HepG2 (cell line): ENCODE measurements at regions not wholly inside any gene's neighbourhood (a gene's known extent, or its start where the extent isn't known, plus 50 kb on each side); places are given as distances from the start of the nearest gene placed in this dataset.

ENCODE experiments used
- GABPA ChIP-seq, 2 experiments: IDR thresholded peaks; 2 replicates each; pipeline ENCODE4 v1.6.1; 2011 to 2016; ENCODE audit warnings: low read depth in 2 of 2, low read length in 1 of 2, missing biosample characterization in 1 of 2, missing genetic modification characterization in 1 of 2
- HNF4G ChIP-seq, 2 experiments: sonication (generic) in 1 of 2; formaldehyde crosslinking in 1 of 2; IDR thresholded peaks; 2 replicates each; pipeline versions ENCODE4 v1.4.0 to v1.6.1; 2011 to 2020; ENCODE audit warnings: borderline replicate concordance in 2 of 2, low read depth in 2 of 2, mild to moderate bottlenecking in 2 of 2, low read length in 1 of 2, missing genetic modification reagents in 1 of 2, moderate library complexity in 1 of 2
- IKZF4 ChIP-seq: sonication (generic); formaldehyde crosslinking; IDR thresholded peaks from 2 replicates; pipeline ENCODE4 v1.5.1; 2020; ENCODE audit warnings: borderline replicate concordance, mild to moderate bottlenecking, low read depth, missing genetic modification reagents; ENCODE audit errors: not compliant biosample characterization
- MTA1 ChIP-seq: sonication (generic); formaldehyde crosslinking; IDR thresholded peaks from 2 replicates; pipeline ENCODE4 v1.4.0; 2020; ENCODE audit warnings: missing genetic modification reagents, mild to moderate bottlenecking, borderline replicate concordance
- MTF2 ChIP-seq: sonication (generic); formaldehyde crosslinking; IDR thresholded peaks from 2 replicates; pipeline ENCODE4 v1.5.0; 2020; ENCODE audit warnings: missing genetic modification reagents, borderline replicate concordance
- NFATC3 ChIP-seq: sonication (generic); formaldehyde crosslinking; IDR thresholded peaks from 2 replicates; pipeline ENCODE4 v1.5.1; 2020; ENCODE audit warnings: mild to moderate bottlenecking, missing genetic modification reagents
- NR2F1 ChIP-seq, 2 experiments: fragments of 450-650 bp in 1 of 2; formaldehyde crosslinking in 1 of 2; IDR thresholded peaks; 2 replicates each; pipeline versions ENCODE4 v1.5.0 to v1.6.1; 2016 to 2020; ENCODE audit warnings: mild to moderate bottlenecking in 1 of 2, missing compliant biosample characterization in 1 of 2, missing genetic modification reagents in 1 of 2, moderate library complexity in 1 of 2
- PHF8 ChIP-seq: sonication (generic); formaldehyde crosslinking; IDR thresholded peaks from 2 replicates; pipeline ENCODE4 v1.5.0; 2020; ENCODE audit warnings: missing genetic modification reagents
- PITX1 ChIP-seq: sonication (generic); formaldehyde crosslinking; IDR thresholded peaks from 2 replicates; pipeline ENCODE4 v1.5.1; 2020; ENCODE audit warnings: mild to moderate bottlenecking, missing genetic modification reagents
- RBM39 ChIP-seq: fragments of 200-400 bp; formaldehyde crosslinking; IDR thresholded peaks from one replicate; pipeline ENCODE4 v1.6.1; 2018; ENCODE audit warnings: antibody characterized with exemption, mild to moderate bottlenecking, low read depth, low read length; ENCODE audit not compliant: poor library complexity, severe bottlenecking
- RCOR2 ChIP-seq: IDR thresholded peaks from 2 replicates; pipeline ENCODE4 v1.6.1; 2016; ENCODE audit warnings: missing biosample characterization, missing genetic modification reagents
- TBX2 ChIP-seq: sonication (generic); formaldehyde crosslinking; IDR thresholded peaks from 2 replicates; pipeline ENCODE4 v1.5.0; 2020; ENCODE audit warnings: missing genetic modification reagents, mild to moderate bottlenecking, borderline replicate concordance
- TOPORS ChIP-seq: sonication (generic); formaldehyde crosslinking; IDR thresholded peaks from 2 replicates; pipeline ENCODE4 v1.8.0; 2023; ENCODE audit warnings: mild to moderate bottlenecking, missing genetic modification reagents
- ZBTB34 ChIP-seq: sonication (generic); formaldehyde crosslinking; IDR thresholded peaks from 2 replicates; pipeline ENCODE4 v1.8.0; 2022; ENCODE audit warnings: mild to moderate bottlenecking, missing genetic modification reagents
- ZFP1 ChIP-seq: IDR thresholded peaks from 2 replicates; pipeline ENCODE4 v1.6.1; 2016
- ZFP91 ChIP-seq: sonication (generic); formaldehyde crosslinking; IDR thresholded peaks from 2 replicates; pipeline ENCODE4 v1.9.0; 2022; ENCODE audit warnings: missing genetic modification reagents, mild to moderate bottlenecking, borderline replicate concordance
- ZNF136 ChIP-seq: sonication (generic); formaldehyde crosslinking; IDR thresholded peaks from 2 replicates; pipeline ENCODE4 v1.8.1; 2022; ENCODE audit warnings: low read depth, mild to moderate bottlenecking, moderate library complexity, missing genetic modification reagents
- ZNF230 ChIP-seq: sonication (generic); formaldehyde crosslinking; IDR thresholded peaks from 2 replicates; pipeline ENCODE4 v1.4.0; 2020; ENCODE audit warnings: mild to moderate bottlenecking, missing genetic modification reagents
- ZNF234 ChIP-seq: sonication (generic); formaldehyde crosslinking; conservative IDR thresholded peaks from 2 replicates; pipeline ENCODE4 v1.5.1; 2020; ENCODE audit warnings: mild to moderate bottlenecking, missing genetic modification reagents
- ZNF256 ChIP-seq: sonication (generic); formaldehyde crosslinking; conservative IDR thresholded peaks from 2 replicates; pipeline ENCODE4 v1.4.0; 2020; ENCODE audit warnings: missing genetic modification reagents
- ZNF263 ChIP-seq: sonication (generic); formaldehyde crosslinking; IDR thresholded peaks from 2 replicates; pipeline ENCODE4 v1.4.0; 2020; ENCODE audit warnings: missing genetic modification reagents
- ZNF274 ChIP-seq: sonication (generic); formaldehyde crosslinking; IDR thresholded peaks from 2 replicates; pipeline ENCODE4 v1.5.1; 2020; ENCODE audit warnings: mild to moderate bottlenecking, missing genetic modification reagents
- ZNF605 ChIP-seq: sonication (generic); formaldehyde crosslinking; IDR thresholded peaks from 2 replicates; pipeline ENCODE4 v1.8.0; 2022; ENCODE audit warnings: mild to moderate bottlenecking, missing genetic modification reagents
- ZNF749 ChIP-seq: sonication (generic); formaldehyde crosslinking; IDR thresholded peaks from 2 replicates; pipeline ENCODE4 v1.8.0; 2022; ENCODE audit warnings: mild to moderate bottlenecking, missing genetic modification reagents, moderate library complexity, borderline replicate concordance
- ZNF776 ChIP-seq: sonication (generic); formaldehyde crosslinking; IDR thresholded peaks from 2 replicates; pipeline ENCODE4 v1.4.0; 2020; ENCODE audit warnings: mild to moderate bottlenecking, missing genetic modification reagents

- TF ChIP-seq ZBTB34 (CRISPR knock-in tag) (0 out of 2 replicates have a peak, but pooled peaks have one; percentile 34), ZFP91 (CRISPR knock-in tag) (peak; percentile 56; the same call in 1 of the 2 replicates), NR2F1 (CRISPR knock-in tag; IDR thresholded peaks at IDR 0.05) (peak in 1 of 2 experiments; percentile 55; a peak in 2 of 4 replicates), PITX1 (CRISPR knock-in tag) (0 out of 2 replicates have a peak, but pooled peaks have one; percentile 34), ZNF256 (CRISPR knock-in tag) (peak; percentile 43; the same call in 1 of the 2 replicates), ZNF136 (CRISPR knock-in tag) (0 out of 2 replicates have a peak, but pooled peaks have one; percentile 56), GABPA (IDR thresholded peaks at IDR 0.05; ENCODE audit: low read depth, low read length) (no peak), GABPA (CRISPR knock-in tag; IDR thresholded peaks at IDR 0.05; ENCODE audit: low read depth) (no peak; the same call in 1 of the 2 replicates), ZNF274 (CRISPR knock-in tag) (0 out of 2 replicates have a peak, but pooled peaks have one; percentile 12), RBM39 (no peak), ZNF263 (CRISPR knock-in tag) (0 out of 2 replicates have a peak, but pooled peaks have one; percentile 45), HNF4G (IDR thresholded peaks at IDR 0.05; ENCODE audit: borderline replicate concordance, low read depth, low read length) (peak; percentile 17; the same call in 1 of the 2 replicates), HNF4G (CRISPR knock-in tag; IDR thresholded peaks at IDR 0.05; ENCODE audit: borderline replicate concordance, low read depth) (0 out of 2 replicates have a peak, but pooled peaks have one; percentile 43), ZNF234 (CRISPR knock-in tag) (no peak), RCOR2 (CRISPR knock-in tag) (peak; percentile 58; the same call in 1 of the 2 replicates), MTF2 (CRISPR knock-in tag) (0 out of 2 replicates have a peak, but pooled peaks have one; percentile 28), IKZF4 (CRISPR knock-in tag) (peak; percentile 46), ZNF749 (CRISPR knock-in tag) (no peak), NFATC3 (0 out of 2 replicates have a peak, but pooled peaks have one; percentile 59), TBX2 (CRISPR knock-in tag) (peak; percentile 34; the same call in 1 of the 2 replicates), MTA1 (CRISPR knock-in tag) (0 out of 2 replicates have a peak, but pooled peaks have one; percentile 6), PHF8 (CRISPR knock-in tag) (0 out of 2 replicates have a peak, but pooled peaks have one; percentile 20), ZFP1 (no peak), ZNF230 (CRISPR knock-in tag) (0 out of 2 replicates have a peak, but pooled peaks have one; percentile 16), ZNF605 (CRISPR knock-in tag) (0 out of 2 replicates have a peak, but pooled peaks have one; percentile 23), TOPORS (CRISPR knock-in tag) (0 out of 2 replicates have a peak, but pooled peaks have one; percentile 41), ZNF776 (CRISPR knock-in tag) (0 out of 2 replicates have a peak, but pooled peaks have one; percentile 13)
Observed at GRCh38 chr20:50245498-50246366, 55.1 kb downstream of the CEBPB start (continued).
